ENCODE measurements at regions not wholly inside any gene's neighbourhood (a gene's known extent, or its start where the extent isn't known, plus 50 kb on each side); places are given as distances from the start of the nearest gene placed in this dataset.

- POLR2A ChIA-PET = interaction anchor here (1.0 kb wide), 1 partner anchor 8 kb away, joined by 4 read pairs; no protein-coding TSS in a partner anchor
These were observed 245.6 kb upstream of the SATB1 start for GRCh38 chr3:18670759-18671158.

GRCh38 chr3:18669374-18669773 lies 244.2 kb upstream of the SATB1 start:
- POLR2A ChIA-PET = no interaction called here
- Histone ChIP-seq H3K27ac (ENCODE audit: low read depth, low read length, poor library complexity, severe bottlenecking) (no peak overlapping the region), H3K4me2 (ENCODE audit: low read length) (no peak overlapping the region), H3K36me3 (ENCODE audit: insufficient read depth, low read length) (no peaks in the 10 kb centered on the region), H3K4me3 (ENCODE audit: low read depth, low read length, poor library complexity, severe bottlenecking) (no peak overlapping the region), H3K9me3 (ENCODE audit: low read length) (no peaks in the 10 kb centered on the region), H3K4me1 (ENCODE audit: insufficient read depth, low read length, poor library complexity, severe bottlenecking) (no peaks in the 10 kb centered on the region), H3K79me2 (ENCODE audit: insufficient read depth, low read depth, low read length) (no peaks in the 10 kb centered on the region), H4K20me1 (ENCODE audit: insufficient read depth, low read length) (no peaks in the 10 kb centered on the region), H3K9me2 (ENCODE audit: insufficient read depth, low read length) (no peaks in the 10 kb centered on the region), H2AFZ (ENCODE audit: low read length) (no peak overlapping the region)
- CTCF ChIA-PET (ENCODE audit: unreplicated experiment) = no interaction called here
- no peak for TF ChIP-seq EZH2phosphoT487 (IDR thresholded peaks at IDR 0.05; ENCODE audit: borderline replicate concordance, low read depth, low read length)
- no peak for TF ChIP-seq CTCF (conservative IDR thresholded peaks at IDR 0.05; ENCODE audit: low read length)
- intact Hi-C loops (cut with micrococcal nuclease; ENCODE audit: unreplicated experiment) = no loop called here
- DNase-seq (ENCODE audit: low spot score) = no peak
- no TSS peak for BruUV-seq (replicated peaks)

More at GRCh38 chr3:18670759-18671158, 245.6 kb upstream of the SATB1 start:
- Histone ChIP-seq H3K4me3 (ENCODE audit: low read depth, low read length, poor library complexity, severe bottlenecking) (no peak overlapping the region), H3K9me2 (ENCODE audit: insufficient read depth, low read length) (no peaks in the 10 kb centered on the region), H4K20me1 (ENCODE audit: insufficient read depth, low read length) (no peaks in the 10 kb centered on the region), H3K4me1 (ENCODE audit: insufficient read depth, low read length, poor library complexity, severe bottlenecking) (no peaks in the 10 kb centered on the region), H3K9me3 (ENCODE audit: low read length) (no peaks in the 10 kb centered on the region), H3K36me3 (ENCODE audit: insufficient read depth, low read length) (no peaks in the 10 kb centered on the region), H3K79me2 (ENCODE audit: insufficient read depth, low read depth, low read length) (no peaks in the 10 kb centered on the region), H3K4me2 (ENCODE audit: low read length) (no peak overlapping the region), H3K27ac (ENCODE audit: low read depth, low read length, poor library complexity, severe bottlenecking) (no peak overlapping the region), H2AFZ (ENCODE audit: low read length) (no peak overlapping the region)
- CTCF ChIA-PET (ENCODE audit: unreplicated experiment) = no interaction called here
- intact Hi-C loops (cut with micrococcal nuclease; ENCODE audit: unreplicated experiment) = no loop called here
- no peak for TF ChIP-seq CTCF (conservative IDR thresholded peaks at IDR 0.05; ENCODE audit: low read length)
- TF ChIP-seq EZH2phosphoT487 (IDR thresholded peaks at IDR 0.05; ENCODE audit: borderline replicate concordance, low read depth, low read length) = no peak
- BruUV-seq (replicated peaks) = no TSS peak
- no peak for DNase-seq (ENCODE audit: low spot score)

GRCh38 chr3:18667552-18667951 lies 242.4 kb upstream of the SATB1 start:
- BruUV-seq (replicated peaks) = no TSS peak
- POLR2A ChIA-PET = interaction anchor here (1.0 kb wide), 1 partner anchor 25 kb away, joined by 4 read pairs; no protein-coding TSS in a partner anchor
- CTCF ChIA-PET (ENCODE audit: unreplicated experiment) = no interaction called here
- TF ChIP-seq EZH2phosphoT487 (IDR thresholded peaks at IDR 0.05; ENCODE audit: borderline replicate concordance, low read depth, low read length) (no peak), CTCF (conservative IDR thresholded peaks at IDR 0.05; ENCODE audit: low read length) (no peak)
- Histone ChIP-seq H3K36me3 (ENCODE audit: insufficient read depth, low read length) (no peaks in the 10 kb centered on the region), H2AFZ (ENCODE audit: low read length) (no peak overlapping the region), H3K4me2 (ENCODE audit: low read length) (no peak overlapping the region), H3K9me2 (ENCODE audit: insufficient read depth, low read length) (no peaks in the 10 kb centered on the region), H3K4me1 (ENCODE audit: insufficient read depth, low read length, poor library complexity, severe bottlenecking) (no peaks in the 10 kb centered on the region), H3K9me3 (ENCODE audit: low read length) (no peaks in the 10 kb centered on the region), H4K20me1 (ENCODE audit: insufficient read depth, low read length) (no peaks in the 10 kb centered on the region), H3K27ac (ENCODE audit: low read depth, low read length, poor library complexity, severe bottlenecking) (no peak overlapping the region), H3K4me3 (ENCODE audit: low read depth, low read length, poor library complexity, severe bottlenecking) (no peak overlapping the region), H3K79me2 (ENCODE audit: insufficient read depth, low read depth, low read length) (no peaks in the 10 kb centered on the region)
- intact Hi-C loops (cut with micrococcal nuclease; ENCODE audit: unreplicated experiment) = no loop called here
- no peak for DNase-seq (ENCODE audit: low spot score)

Data from OCI-LY7 (cell line).